GM21528 (cell line): ENCODE measurements at regions not wholly inside any gene's neighbourhood (a gene's known extent, or its start where the extent isn't known, plus 50 kb on each side); places are given as distances from the start of the nearest gene placed in this dataset.
"Not testable (repeated sequence)": the region's sequence is repeated elsewhere in the genome, so short reads cannot be mapped to it uniquely, and the experiment has no call there.

ENCODE experiments used
- ATAC-seq: cut with Tn5 transposase; IDR thresholded peaks from one replicate; pipeline ENCODE4 v1.9.1; 2021; ENCODE audit warnings: mild to moderate bottlenecking, moderate library complexity; ENCODE audit not compliant: unreplicated experiment, low FRiP score

GRCh38 chr15:93973287-93973686 is 258.1 kb upstream of the MCTP2 start:
- ATAC-seq, result no peak

DNA sequence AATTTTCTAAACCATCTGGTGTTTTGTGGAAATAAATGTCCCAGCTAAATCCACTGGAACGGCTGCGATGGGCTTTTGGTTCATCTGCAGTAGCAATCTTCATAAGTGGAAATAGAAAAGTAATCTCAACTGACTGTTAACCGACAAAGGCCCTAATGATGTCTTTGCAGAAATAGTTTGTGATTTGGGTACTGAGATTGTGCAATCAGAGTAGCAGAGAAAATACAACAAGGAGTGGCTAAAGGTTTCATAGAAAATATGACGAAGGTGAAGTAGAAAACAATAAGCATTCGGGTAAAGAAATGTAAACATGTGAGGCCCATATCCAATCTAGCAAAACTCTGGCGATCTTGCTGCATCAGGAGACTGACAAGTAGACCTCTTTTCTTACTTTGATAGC is 262.6 kb upstream of the MCTP2 start:
- no peak for ATAC-seq

DNA sequence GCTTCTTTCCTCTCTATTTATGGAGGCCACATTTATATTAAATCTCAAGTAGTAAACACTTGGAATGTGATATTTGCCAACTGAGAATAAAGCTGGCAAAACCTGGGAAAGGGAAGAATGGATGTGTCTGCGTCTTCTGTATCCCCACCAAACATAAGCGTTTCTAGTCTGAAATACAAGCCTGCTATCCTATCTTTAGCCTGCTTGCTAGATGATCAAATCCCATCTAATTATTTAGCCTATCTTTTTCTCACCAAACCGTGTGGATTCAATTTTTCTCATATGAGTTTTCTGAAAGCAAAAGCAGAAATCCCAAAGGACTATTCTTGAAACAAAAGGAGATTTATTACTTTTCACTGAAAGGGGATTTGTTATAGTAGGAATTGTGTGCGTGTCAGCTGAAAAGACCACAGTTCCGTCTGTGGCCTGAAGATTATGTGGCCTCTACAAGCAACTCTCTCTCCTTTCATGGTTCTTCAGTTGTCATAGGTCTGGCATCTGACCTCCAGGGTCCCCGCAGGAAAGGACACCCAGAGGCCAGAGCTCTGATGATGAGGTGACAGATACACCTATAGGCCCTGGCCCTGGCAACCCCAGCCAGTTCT is 266.0 kb upstream of the MCTP2 start:
- ATAC-seq, result no peak

DNA sequence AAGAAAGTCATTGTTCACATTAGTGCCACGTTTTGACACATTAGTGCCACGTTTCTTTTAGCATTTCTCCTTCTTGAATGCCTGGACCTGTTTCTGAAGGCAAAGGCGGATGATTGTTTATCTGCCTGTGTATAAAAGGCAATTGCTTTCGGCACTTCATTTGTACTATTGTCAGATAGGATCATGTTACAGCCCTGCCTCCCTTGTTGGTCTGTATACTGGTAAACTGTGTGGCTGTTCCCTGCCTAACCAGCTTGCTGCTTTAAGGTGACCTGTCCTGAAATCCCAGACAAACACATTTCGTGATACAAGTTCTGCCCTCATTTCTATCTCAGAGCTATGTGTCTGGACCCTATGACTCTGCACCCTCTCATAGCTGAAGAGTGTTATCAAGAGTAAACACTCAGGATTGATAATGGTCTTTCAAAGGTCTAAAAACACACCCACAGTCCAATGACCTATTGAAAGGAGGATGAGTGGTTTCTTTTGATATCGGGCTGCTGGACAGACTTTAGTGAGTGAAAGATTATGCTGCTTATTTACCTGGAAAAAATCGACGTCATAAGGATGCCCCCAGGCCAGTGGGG is 276.3 kb upstream of the MCTP2 start:
- ATAC-seq, result no peak

DNA sequence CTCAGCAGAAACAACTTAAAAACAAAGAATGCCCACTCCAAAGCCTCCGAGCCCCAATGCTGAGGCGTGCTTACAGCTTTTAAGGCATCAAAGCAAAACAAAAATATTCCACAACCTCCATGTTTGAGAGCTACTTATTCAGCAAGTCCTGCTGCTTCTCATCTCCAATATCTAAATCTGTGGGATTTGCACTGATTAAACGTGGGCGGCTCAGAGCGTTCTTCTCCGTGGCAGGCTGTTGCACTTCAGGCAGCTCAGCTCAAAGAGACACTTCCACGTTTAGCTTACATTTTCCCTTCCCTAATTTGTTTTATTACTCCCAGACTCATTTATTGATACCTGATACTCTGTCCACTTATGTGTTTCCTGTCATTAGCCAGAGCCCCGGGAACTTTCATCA is 282.6 kb upstream of the MCTP2 start:
- ATAC-seq, result no peak

GRCh38 chr15:93943586-93943985 is 287.8 kb upstream of the MCTP2 start:
- ATAC-seq, result no peak

- no peak for ATAC-seq
Measured at GRCh38 chr15:93942269-93942694, 289.1 kb upstream of the MCTP2 start.

DNA sequence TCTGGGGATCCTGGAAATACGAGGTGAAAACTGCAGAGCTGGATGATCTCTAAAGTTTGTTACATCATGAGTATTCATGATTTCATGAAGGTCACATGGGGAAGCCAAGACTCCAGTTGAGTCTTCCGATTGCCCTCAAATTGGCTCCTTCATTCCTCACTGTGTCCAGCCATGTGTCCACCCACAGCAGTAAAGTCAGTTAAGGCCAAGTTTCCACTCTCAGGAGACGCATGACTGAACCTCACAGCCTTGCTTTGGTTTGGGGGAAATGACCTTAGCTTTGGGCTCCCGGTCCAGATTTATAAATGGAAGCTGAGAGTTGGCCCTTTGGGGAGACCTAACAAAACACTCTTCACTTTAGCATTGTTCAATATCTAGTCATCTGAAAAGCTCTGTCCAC is 289.7 kb upstream of the MCTP2 start:
- no peak for ATAC-seq

GRCh38 chr15:93940226-93940625 is 291.1 kb upstream of the MCTP2 start:
- ATAC-seq, result no peak

- peak; percentile 94 for ATAC-seq
Measured at GRCh38 chr15:93932164-93932776, 299.1 kb upstream of the MCTP2 start.

DNA sequence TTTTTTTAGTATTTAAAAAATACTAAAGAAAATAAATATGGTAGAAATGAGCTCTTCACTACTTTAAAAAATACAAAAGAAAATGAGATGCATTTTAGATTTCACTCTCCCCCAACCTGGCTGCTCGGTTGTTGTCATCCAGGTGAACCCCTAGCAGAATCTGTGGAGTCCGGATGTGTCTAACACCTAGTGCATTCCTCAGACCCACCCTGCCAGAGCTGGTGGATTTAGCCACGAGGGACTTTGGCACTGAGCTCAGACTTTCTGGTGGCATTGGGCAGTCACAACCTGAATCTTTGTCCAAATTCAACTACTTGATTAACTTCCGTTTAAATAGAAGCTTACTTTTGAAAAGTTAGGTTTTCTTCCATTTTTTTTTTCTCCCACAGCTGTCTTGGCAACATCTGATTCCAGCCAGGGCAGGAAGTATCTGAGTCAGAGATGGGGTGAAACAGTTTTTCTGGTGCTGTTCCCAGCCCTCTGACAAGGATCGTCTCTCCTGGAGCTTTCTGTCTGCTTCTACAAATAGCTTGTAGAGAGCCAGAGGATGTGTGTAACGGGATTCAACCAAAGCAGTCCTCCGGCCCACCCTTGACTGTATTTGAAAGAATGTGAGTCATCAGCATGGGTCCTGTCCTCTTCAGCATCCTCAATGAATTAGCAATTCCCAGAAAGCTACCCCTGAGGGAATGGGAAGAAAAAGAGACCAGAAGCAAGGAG is 301.8 kb upstream of the MCTP2 start:
- ATAC-seq, result no peak

DNA sequence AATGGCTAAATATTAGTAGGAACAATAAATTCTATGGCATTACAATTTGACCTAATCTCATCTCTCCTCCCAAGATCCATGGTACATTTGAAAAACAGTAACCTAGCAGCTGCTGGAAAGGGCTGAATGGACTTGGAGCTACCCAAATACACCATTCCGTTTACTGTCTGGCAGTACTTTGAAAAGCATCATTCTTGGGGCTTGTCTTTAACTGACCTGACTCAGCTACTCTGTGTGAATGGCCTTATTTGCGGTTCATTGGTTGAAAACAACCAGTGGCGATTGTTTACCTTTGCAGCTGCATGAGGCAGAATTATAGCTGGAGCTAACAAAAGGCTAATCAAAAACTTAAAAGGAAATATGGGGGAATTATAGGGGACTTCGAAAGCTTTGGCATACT is 311.2 kb upstream of the MCTP2 start:
- ATAC-seq, result no peak

- not testable (repeated sequence) for ATAC-seq
Measured at GRCh38 chr15:93918801-93919200, 312.6 kb upstream of the MCTP2 start.

GRCh38 chr15:93917181-93917580 is 314.2 kb upstream of the MCTP2 start:
- ATAC-seq, result no peak

GRCh38 chr15:93913871-93914270 is 317.5 kb upstream of the MCTP2 start:
- ATAC-seq, result no peak

- no peak for ATAC-seq
Measured at GRCh38 chr15:93913310-93913709, 318.1 kb upstream of the MCTP2 start.

GRCh38 chr15:93900476-93901400 is 330.6 kb upstream of the MCTP2 start:
- ATAC-seq, result no peak

- ATAC-seq, result no peak
Measured at GRCh38 chr15:93899817-93900216, 331.5 kb upstream of the MCTP2 start.

DNA sequence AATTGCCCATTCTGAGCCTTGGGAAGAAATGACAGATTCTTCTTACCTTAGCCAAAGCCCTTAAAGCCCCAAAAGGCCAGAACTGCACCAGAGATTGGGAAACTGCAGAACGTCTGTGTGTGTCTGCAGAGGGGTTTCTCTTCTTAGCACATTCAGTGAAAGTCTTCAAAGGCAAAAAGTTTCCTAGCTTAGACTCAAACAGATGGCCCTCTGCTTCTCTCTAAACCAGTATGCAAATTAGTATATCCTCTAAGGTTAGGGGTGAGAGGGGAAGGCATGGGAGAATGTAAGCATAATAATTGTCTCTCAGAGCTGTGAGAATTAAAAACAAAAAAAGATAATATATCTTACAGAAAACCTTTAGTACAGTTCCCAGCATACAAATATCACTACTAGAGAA is 334.0 kb upstream of the MCTP2 start:
- no peak for ATAC-seq

DNA sequence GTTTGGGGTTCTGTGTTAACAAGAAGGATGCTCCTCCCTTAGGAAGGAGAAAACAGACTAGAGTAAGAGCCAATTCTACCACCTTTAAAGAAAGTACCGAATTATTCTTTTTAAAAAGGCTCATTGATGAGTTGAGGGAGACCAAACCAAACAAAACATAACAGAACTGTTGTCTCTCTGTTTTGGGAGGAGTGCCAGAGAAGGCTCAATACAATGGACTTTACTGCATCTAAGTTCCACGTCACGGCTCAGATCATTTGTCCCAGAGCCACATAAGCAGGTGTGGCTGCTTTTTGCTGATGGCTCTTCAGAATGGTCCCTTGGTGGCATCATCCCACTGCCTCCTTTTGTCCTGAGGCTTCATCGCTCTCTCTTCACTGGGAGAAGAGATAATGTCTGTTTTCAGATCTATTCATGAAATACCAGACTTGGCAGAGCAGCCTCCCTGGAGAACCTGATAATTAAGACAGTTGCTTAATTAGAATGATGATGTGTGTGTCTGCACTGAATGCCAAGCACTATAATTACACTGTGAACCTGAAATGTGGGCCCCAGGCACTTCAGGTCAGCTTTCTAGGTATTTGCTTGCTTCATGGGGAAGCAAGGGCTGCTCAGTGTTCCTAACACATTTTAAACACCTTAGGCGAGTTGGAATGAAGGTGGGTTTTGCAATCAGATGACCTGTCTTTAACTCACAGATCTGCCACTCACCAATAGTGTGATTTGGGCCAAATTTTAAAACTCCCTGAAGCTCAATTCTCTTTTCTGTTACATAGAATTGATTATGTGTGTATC is 335.2 kb upstream of the MCTP2 start:
- ATAC-seq, result no peak
